Neural progenitor cell (in vitro differentiated cells): ENCODE measurements at regions not wholly inside any gene's neighbourhood (a gene's known extent, or its start where the extent isn't known, plus 50 kb on each side); places are given as distances from the start of the nearest gene placed in this dataset.

Experiments used
- DNase-seq: peaks from one replicate; pipeline ENCODE4 v3.0.0-alpha.2; 2016; ENCODE audit warnings: low spot score
- H2AFZ ChIP-seq: fragments of 200-600 bp; sonication (generic); replicated peaks from 2 replicates; pipeline ENCODE4 v1.6.1; 2016; ENCODE audit warnings: antibody characterized with exemption
- H3F3A ChIP-seq: fragments of 200-600 bp; sonication (generic); 2 replicates; pipeline ENCODE4 v1.6.1; 2016; ENCODE audit warnings: antibody characterized with exemption, low read depth
- H3K27ac ChIP-seq: fragments of 200-600 bp; sonication (generic); 2 replicates; pipeline ENCODE4 v1.5.1; 2016; ENCODE audit warnings: mild to moderate bottlenecking
- H3K27me3 ChIP-seq: fragments of 200-600 bp; sonication (generic); 2 replicates; pipeline ENCODE4 v1.6.1; 2016; ENCODE audit warnings: mild to moderate bottlenecking, moderate library complexity
- H3K36me3 ChIP-seq: fragments of 200-600 bp; sonication (generic); 2 replicates; pipeline ENCODE4 v1.5.1; 2016
- H3K4me1 ChIP-seq: fragments of 200-600 bp; sonication (generic); 2 replicates; pipeline ENCODE4 v1.6.1; 2016; ENCODE audit warnings: mixed run types
- H3K4me2 ChIP-seq: fragments of 200-600 bp; sonication (generic); 2 replicates; pipeline ENCODE4 v1.6.1; 2016
- H3K4me3 ChIP-seq: fragments of 200-600 bp; sonication (generic); 2 replicates; pipeline ENCODE4 v1.5.1; 2016
- H3K79me2 ChIP-seq: fragments of 200-600 bp; sonication (generic); 2 replicates; pipeline ENCODE4 v1.6.1; 2016; ENCODE audit warnings: low read depth
- H3K9ac ChIP-seq: fragments of 200-600 bp; sonication (generic); 2 replicates; pipeline ENCODE4 v1.6.1; 2016
- H3K9me3 ChIP-seq: fragments of 200-600 bp; sonication (generic); 2 replicates; pipeline ENCODE4 v1.5.1; 2016; ENCODE audit warnings: low read depth
- H4K20me1 ChIP-seq: fragments of 200-600 bp; sonication (generic); 2 replicates; pipeline ENCODE4 v1.6.1; 2016; ENCODE audit warnings: low read depth
- H3K27ac Mint-ChIP-seq: 3 replicates; pipeline ENCODE4 v1.8.0; 2021; ENCODE audit warnings: mixed read lengths
- H3K27me3 Mint-ChIP-seq: 2 replicates; pipeline ENCODE4 v1.8.0; 2022; ENCODE audit warnings: low read depth, mild to moderate bottlenecking, inconsistent platforms, moderate library complexity, mixed read lengths; ENCODE audit not compliant: insufficient read depth
- H3K36me3 Mint-ChIP-seq: 3 replicates; pipeline ENCODE4 v1.8.0; 2021; ENCODE audit warnings: mixed read lengths
- H3K4me1 Mint-ChIP-seq: 3 replicates; pipeline ENCODE4 v1.8.0; 2021; ENCODE audit warnings: mixed read lengths
- H3K4me3 Mint-ChIP-seq: 3 replicates; pipeline ENCODE4 v1.8.0; 2021; ENCODE audit warnings: mild to moderate bottlenecking, moderate library complexity, mixed read lengths
- H3K9me3 Mint-ChIP-seq: 3 replicates; pipeline ENCODE4 v1.8.0; 2020; ENCODE audit warnings: mixed read lengths
- EZH2 ChIP-seq: fragments of 200-600 bp; sonication (generic); IDR thresholded peaks from 2 replicates; pipeline ENCODE4 v1.6.1; 2017; ENCODE audit warnings: antibody characterized with exemption, mild to moderate bottlenecking, moderate library complexity
- EZH2phosphoT487 ChIP-seq: fragments of 200-600 bp; sonication (generic); IDR thresholded peaks from 2 replicates; pipeline ENCODE4 v1.6.1; 2017; ENCODE audit warnings: antibody characterized with exemption
- TF ChIP-seq, protein P1 (sequence below): fragments of 200-600 bp; sonication (generic); IDR thresholded peaks from 2 replicates; pipeline ENCODE4 v1.5.1; 2017; ENCODE audit warnings: antibody characterized with exemption, mild to moderate bottlenecking

DNA sequence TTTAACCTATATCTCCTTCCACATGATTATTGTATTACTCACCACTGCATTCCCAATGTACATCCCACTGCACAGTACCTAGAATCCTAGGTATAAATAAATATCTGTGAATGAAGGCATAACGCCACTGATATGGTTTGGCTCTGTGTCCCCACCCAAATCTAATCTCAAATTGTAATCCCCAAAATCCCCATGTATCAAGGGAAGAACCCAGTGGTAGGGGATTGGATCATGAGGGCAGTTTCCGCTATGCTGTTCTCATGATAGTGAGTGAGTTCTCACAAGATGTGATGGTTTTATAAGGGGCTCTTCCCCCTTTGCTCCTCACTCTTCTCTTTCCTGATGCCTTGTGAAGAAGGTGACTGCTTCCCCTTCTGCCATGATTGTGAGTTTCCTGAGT is 599.0 kb upstream of the ADGRL2 start:
- Mint-ChIP-seq H3K27me3 (peaks cover 4% of the 10 kb centered on the region), H3K4me1 (peaks cover 33% of the 10 kb centered on the region), H3K9me3 (no peaks in the 10 kb centered on the region), H3K4me3 (no peak overlapping the region), H3K27ac (no peak overlapping the region), H3K36me3 (no peaks in the 10 kb centered on the region)
- DNase-seq: no peak
- Histone ChIP-seq H3K9me3 (no peaks in the 10 kb centered on the region), H3K27me3 (no peaks in the 10 kb centered on the region), H3K4me1 (peaks cover 34% of the 10 kb centered on the region), H3K4me2 (no peak overlapping the region), H3K9ac (no peak overlapping the region), H4K20me1 (no peaks in the 10 kb centered on the region), H3K36me3 (no peaks in the 10 kb centered on the region), H3K79me2 (no peaks in the 10 kb centered on the region), H3F3A (no peaks in the 10 kb centered on the region), H3K27ac (no peak overlapping the region), H3K4me3 (no peak overlapping the region), H2AFZ (no peak overlapping the region)
- TF ChIP-seq, protein P1, sequence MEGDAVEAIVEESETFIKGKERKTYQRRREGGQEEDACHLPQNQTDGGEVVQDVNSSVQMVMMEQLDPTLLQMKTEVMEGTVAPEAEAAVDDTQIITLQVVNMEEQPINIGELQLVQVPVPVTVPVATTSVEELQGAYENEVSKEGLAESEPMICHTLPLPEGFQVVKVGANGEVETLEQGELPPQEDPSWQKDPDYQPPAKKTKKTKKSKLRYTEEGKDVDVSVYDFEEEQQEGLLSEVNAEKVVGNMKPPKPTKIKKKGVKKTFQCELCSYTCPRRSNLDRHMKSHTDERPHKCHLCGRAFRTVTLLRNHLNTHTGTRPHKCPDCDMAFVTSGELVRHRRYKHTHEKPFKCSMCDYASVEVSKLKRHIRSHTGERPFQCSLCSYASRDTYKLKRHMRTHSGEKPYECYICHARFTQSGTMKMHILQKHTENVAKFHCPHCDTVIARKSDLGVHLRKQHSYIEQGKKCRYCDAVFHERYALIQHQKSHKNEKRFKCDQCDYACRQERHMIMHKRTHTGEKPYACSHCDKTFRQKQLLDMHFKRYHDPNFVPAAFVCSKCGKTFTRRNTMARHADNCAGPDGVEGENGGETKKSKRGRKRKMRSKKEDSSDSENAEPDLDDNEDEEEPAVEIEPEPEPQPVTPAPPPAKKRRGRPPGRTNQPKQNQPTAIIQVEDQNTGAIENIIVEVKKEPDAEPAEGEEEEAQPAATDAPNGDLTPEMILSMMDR: no peak
- TF ChIP-seq EZH2 (no peak), EZH2phosphoT487 (no peak)

DNA sequence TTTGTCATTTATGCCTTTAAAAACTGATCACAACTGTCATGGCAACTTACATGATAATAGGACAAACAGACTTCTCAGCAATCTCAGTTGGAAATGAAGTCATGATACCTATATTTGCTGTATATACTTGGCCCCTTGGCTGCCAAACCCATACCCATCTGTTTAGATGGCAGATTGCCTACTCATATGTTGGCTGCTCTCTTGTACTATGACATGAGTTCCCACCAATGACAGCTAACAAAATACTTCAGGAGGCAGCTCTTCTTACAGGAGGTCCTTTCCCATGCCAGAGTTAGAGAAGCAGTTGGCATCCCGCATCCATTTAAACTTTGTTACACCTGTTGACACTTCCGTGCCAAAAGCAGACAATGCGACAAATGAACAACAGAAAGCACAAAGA is 603.1 kb upstream of the ADGRL2 start:
- no peaks in the 10 kb centered on the region for H3K27me3 ChIP-seq
- no peaks in the 10 kb centered on the region for H3K36me3 Mint-ChIP-seq

DNA sequence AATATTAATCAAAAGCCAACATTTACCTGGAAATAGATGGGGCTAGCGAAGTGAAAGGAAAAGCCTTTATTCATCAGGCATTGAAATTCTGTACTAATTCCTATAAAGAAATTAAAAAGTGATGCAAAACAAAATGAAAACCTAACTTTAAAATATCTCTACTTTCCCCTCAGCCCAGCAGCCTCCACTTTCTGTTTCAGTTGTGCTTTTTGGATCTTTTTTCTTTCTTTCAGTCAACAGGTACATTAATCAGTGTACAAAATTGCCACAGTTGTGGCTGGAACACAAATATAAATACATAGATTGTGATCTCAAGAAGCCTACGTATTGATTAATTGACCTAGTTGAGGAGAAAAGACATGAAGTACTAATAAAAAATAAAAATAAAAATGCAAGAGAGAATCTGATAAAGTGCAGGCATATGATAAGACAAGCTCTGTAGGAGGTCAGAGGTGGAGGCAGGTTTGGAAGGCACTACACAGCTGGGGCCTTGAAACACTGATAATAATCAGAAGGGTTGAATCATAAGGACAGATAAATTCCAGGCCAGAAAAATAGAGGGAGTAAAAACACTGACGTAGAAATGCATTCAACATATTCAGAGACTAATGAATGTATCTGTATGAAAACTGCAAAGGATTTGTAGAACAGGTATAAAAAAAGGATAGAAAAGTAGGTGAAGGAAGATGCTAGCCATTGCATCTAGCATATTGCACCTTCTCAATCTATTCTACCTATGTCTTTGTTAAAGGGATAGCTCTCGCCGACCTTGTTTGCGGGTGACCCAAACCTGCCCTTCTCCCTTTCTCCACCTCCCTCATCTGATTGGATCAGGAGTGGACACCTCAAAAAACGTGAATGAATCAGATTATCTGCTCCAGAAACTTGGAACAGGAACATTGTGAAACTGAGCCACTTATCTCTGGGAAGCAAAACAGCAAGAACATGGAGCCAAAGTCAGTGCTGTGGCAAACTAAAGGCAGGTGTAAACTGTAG is 607.8 kb upstream of the ADGRL2 start:
- Histone ChIP-seq H3K79me2 (no peaks in the 10 kb centered on the region), H3K4me1 (no peaks in the 10 kb centered on the region), H2AFZ (no peak overlapping the region), H3K9me3 (no peaks in the 10 kb centered on the region), H3K4me2 (no peak overlapping the region), H3K27ac (no peak overlapping the region), H3K36me3 (no peaks in the 10 kb centered on the region), H3K4me3 (no peak overlapping the region), H4K20me1 (no peaks in the 10 kb centered on the region), H3K9ac (no peak overlapping the region), H3F3A (no peaks in the 10 kb centered on the region), H3K27me3 (no peaks in the 10 kb centered on the region)
- Mint-ChIP-seq H3K9me3 (peaks cover 3% of the 10 kb centered on the region), H3K4me3 (no peak overlapping the region), H3K36me3 (no peaks in the 10 kb centered on the region), H3K27ac (no peak overlapping the region), H3K4me1 (no peaks in the 10 kb centered on the region), H3K27me3 (no peaks in the 10 kb centered on the region)
- DNase-seq: no peak
- TF ChIP-seq EZH2 (no peak), EZH2phosphoT487 (no peak)
- TF ChIP-seq, protein P1: no peak

More for the DNA sequence above, 603.1 kb upstream of the ADGRL2 start:
- Histone ChIP-seq H4K20me1 (no peaks in the 10 kb centered on the region), H3K4me2 (no peak overlapping the region), H3K27ac (no peak overlapping the region), H3F3A (no peaks in the 10 kb centered on the region), H3K9me3 (no peaks in the 10 kb centered on the region), H3K4me1 (peaks cover 8% of the 10 kb centered on the region), H3K79me2 (no peaks in the 10 kb centered on the region), H3K4me3 (no peak overlapping the region), H3K9ac (no peak overlapping the region), H3K36me3 (no peaks in the 10 kb centered on the region), H2AFZ (no peak overlapping the region)
- no peak overlapping the region for H3K27ac Mint-ChIP-seq
- TF ChIP-seq EZH2phosphoT487: no peak
- no peak for DNase-seq
- H3K9me3 Mint-ChIP-seq: no peaks in the 10 kb centered on the region
- H3K4me3 Mint-ChIP-seq: no peak overlapping the region
- H3K27me3 Mint-ChIP-seq: peaks cover 2% of the 10 kb centered on the region
- H3K4me1 Mint-ChIP-seq: peaks cover 5% of the 10 kb centered on the region

DNA sequence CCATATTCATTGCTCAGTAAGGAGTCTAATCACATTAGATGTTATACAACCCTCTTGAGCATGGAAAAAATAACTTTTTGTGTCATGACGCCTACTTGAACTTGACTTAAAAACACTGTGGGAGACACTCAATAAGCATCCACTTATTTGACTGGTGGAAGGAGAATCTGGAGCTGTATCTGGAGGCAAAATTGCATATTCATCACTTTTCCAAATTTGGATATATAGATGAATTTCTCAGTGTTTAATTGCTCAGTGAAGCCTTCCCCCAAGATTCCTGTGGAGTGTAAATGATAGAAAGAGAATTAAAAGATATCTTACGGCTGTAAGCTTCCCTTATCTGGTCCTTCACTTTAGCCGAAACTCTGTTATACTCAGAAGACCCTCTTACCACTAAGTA is 610.7 kb upstream of the ADGRL2 start:
- H3K4me1 Mint-ChIP-seq: peaks cover 3% of the 10 kb centered on the region
- H3K4me3 ChIP-seq: no peak overlapping the region
- no peaks in the 10 kb centered on the region for H3K27me3 Mint-ChIP-seq
- no peak overlapping the region for H3K27ac Mint-ChIP-seq
- H3K4me1 ChIP-seq: peaks cover 16% of the 10 kb centered on the region
- H3K9me3 Mint-ChIP-seq: peaks cover 3% of the 10 kb centered on the region
- no peak overlapping the region for H3K27ac ChIP-seq
- no peak overlapping the region for H2AFZ ChIP-seq
- H4K20me1 ChIP-seq: no peaks in the 10 kb centered on the region
- H3K9me3 ChIP-seq: no peaks in the 10 kb centered on the region
- H3F3A ChIP-seq: no peaks in the 10 kb centered on the region
- TF ChIP-seq EZH2 (no peak), EZH2phosphoT487 (no peak)
- TF ChIP-seq, protein P1: no peak
- H3K36me3 ChIP-seq: no peaks in the 10 kb centered on the region
- no peaks in the 10 kb centered on the region for H3K36me3 Mint-ChIP-seq
- H3K4me2 ChIP-seq: no peak overlapping the region
- no peak overlapping the region for H3K4me3 Mint-ChIP-seq
- H3K27me3 ChIP-seq: no peaks in the 10 kb centered on the region
- H3K79me2 ChIP-seq: no peaks in the 10 kb centered on the region
- no peak overlapping the region for H3K9ac ChIP-seq
- DNase-seq: no peak
